HG02852 (cell line): ENCODE measurements at regions not wholly inside any gene's neighbourhood (a gene's known extent, or its start where the extent isn't known, plus 50 kb on each side); places are given as distances from the start of the nearest gene placed in this dataset.

Experiments used
- ATAC-seq: cut with Tn5 transposase; IDR thresholded peaks from one replicate; pipeline ENCODE4 v1.9.1; 2021; ENCODE audit warnings: mild to moderate bottlenecking, moderate library complexity; ENCODE audit not compliant: unreplicated experiment

- ATAC-seq = peak; percentile 35
Observed at GRCh38 chr13:73767191-73767741, 366.9 kb downstream of the KLF12 start.

GRCh38 chr13:73765651-73766384 lies 368.4 kb downstream of the KLF12 start:
- peak; percentile 64 for ATAC-seq

DNA sequence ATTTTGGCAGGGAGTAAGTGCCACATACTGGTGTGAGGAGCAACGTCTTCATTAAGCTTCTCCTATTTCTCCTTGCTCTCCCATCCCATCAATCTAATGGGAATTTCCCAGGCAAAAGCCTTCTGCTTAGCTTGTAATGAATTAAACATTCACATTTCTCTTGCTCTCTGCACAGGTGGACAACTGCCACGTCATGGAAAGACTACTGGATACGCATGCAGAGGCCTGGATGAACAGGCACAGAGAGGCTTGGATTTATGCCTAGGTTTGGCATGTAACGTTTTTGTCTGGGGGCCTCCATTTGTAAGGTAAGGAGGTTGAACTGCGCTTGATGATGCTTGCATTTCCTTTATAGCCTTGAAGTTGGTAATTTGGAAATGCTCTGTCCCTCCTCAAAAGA lies 374.8 kb downstream of the KLF12 start:
- no peak for ATAC-seq

- ATAC-seq = no peak
Observed at GRCh38 chr13:73757481-73758233, 376.5 kb downstream of the KLF12 start.

DNA sequence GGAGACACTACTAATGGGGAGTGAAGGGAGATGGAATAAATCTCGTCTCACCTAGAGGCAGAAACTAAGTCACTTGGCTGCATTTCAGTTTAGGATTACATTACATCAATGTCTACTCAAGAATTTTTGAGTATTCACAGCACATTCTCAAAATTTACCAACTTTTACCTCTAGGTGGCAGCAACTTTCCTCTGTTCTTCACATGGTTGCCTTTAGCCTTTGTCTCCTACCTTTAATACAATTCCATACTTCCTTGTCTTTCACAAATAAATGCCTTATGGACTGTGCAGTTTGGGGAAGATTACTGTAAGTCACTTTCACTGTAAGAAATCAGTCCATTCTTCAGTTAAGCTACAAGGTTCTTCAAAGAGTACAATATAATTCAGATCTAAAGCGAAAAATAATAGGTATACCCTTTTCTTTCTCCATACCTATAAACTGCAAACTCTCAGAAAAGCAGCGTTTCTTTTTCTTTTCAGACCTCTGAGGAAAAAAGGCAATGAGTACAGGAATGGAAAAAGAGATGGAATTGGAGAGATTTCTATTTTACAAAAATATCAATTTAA lies 379.4 kb downstream of the KLF12 start:
- ATAC-seq = peak; percentile 72

GRCh38 chr13:73754241-73754640 lies 380.0 kb downstream of the KLF12 start:
- no peak for ATAC-seq

DNA sequence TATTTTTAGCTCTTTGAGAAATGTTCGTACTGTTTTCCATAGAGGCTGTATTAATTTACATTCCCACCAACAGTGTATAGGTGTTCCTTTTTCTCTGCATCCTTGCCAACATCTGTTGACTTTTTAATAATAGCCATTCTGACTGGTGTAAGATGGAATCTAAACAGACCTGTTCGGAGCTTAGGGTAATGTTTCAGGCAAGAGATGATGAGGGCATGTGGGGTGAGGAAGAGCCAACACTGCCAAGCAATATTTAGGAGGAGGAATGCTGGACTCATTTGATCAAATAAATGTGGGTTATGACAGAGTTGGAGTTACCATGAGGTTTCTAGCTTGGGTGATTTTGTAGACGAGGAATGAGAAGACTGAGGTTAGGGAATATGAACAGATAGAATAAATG lies 382.9 kb downstream of the KLF12 start:
- ATAC-seq = no peak

DNA sequence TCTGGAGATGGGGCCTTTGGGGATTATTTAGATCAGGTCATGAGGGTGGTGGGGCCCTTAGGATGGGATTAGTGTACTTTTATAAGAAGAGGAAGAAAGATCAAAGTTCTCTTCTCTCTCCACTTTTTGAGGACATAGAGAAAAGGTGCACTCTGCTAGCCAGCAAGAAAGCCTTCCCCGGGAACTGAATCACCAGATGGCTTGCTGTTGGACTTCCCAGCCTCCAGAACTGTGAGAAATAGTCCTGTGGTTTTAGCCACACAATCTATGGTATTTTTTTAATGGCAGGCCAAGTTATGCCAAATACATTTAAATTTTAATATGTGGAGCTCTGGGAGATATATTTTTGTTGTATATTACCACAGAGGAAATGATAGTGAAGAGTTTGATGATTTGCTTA lies 385.8 kb downstream of the KLF12 start:
- ATAC-seq = no peak

DNA sequence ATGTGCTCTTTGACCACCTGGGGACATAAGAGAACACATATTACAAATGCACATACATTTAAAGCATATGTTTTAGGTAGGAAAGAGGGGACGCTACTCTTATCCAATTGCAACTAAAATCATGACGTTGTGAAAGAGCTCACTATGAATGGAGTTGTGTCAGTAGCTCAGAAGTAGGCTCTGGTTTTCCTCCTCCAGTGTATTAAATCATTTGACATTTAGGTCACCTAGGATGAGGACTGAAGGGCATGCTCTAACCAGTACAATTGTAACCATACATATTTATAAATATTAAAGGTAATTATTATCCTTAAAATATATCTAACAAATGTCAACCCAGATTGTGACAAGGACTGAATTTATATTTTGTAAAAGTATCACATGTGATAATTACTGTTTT lies 389.0 kb downstream of the KLF12 start:
- no peak for ATAC-seq

- no peak for ATAC-seq
Observed at GRCh38 chr13:73742982-73743381, 391.2 kb downstream of the KLF12 start.

DNA sequence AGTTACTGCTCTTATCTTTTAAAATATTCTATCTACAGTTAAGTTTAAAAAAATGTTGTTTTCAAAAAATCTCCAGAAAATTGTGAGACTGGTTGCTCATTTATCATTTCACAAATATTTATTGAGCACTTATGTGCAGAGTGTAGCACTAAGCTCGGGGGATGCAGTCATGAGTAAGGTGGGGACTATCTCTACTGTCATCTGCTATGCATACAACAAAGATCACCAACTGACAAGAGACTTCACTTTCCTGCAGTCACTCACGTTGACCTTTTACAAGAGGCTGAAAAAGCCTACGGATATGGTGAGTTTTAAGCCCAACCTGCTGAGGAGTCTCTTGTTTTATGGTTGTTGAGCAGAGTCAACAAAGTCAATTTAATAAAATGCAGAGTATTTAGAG lies 392.5 kb downstream of the KLF12 start:
- no peak for ATAC-seq

DNA sequence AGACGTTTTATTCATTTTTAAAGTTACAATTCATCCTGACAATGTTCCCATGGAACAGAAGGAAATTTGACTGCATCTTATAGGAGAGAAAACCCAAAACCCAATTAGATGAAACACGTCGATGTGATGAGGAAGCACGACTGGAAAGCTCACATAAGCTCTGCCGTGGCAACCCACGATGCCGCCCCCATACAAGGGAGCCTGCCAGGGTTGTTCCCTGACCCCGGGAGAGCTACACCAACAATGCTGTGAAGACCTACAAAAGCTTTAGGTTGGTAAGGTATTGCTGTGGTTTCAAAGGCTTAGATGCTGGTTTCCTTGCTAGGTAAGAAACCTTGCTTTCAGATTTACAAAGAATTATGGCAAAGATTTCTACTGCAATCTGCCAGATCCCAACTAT lies 393.1 kb downstream of the KLF12 start:
- no peak for ATAC-seq

DNA sequence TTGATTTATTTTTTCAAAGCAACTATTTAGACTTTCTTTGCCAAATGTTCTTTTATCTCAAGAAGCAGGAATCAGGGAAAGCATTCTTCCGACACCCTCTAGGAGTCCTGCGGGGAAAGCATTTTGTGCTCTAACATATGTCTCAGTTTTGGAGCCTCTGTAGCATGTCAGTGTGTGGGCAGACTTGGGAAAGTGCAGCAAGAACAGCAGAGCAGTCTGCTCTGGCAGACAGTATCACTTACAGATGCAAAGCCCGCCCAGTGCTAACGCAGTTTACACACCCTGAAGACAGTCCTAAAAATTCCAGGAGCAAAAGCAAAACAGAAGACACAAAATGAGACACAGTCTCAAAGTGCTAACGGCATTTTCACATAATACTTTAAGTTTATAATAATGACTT lies 393.5 kb downstream of the KLF12 start:
- no peak for ATAC-seq

GRCh38 chr13:73739394-73739793 lies 394.8 kb downstream of the KLF12 start:
- ATAC-seq = no peak

- no peak for ATAC-seq
Observed at GRCh38 chr13:73738626-73739025, 395.6 kb downstream of the KLF12 start.

DNA sequence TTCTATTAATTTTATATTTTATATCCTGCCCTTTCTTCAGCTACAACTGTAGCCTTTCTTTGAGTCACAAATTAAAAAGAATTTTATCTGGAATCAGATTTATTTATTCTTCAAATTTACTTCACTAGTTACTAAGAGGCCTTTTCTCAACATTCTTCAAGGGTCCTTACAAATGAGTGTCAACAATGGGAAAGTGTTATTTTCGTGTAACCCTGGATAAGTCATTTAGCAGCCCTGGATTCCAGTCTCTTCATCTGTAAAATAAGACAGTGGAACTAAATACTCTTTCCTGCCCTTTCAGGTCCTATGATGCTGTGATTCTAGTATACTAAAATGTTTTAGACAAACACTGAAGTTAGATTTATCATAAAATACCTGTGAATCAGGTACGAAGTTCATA lies 397.0 kb downstream of the KLF12 start:
- ATAC-seq = no peak

DNA sequence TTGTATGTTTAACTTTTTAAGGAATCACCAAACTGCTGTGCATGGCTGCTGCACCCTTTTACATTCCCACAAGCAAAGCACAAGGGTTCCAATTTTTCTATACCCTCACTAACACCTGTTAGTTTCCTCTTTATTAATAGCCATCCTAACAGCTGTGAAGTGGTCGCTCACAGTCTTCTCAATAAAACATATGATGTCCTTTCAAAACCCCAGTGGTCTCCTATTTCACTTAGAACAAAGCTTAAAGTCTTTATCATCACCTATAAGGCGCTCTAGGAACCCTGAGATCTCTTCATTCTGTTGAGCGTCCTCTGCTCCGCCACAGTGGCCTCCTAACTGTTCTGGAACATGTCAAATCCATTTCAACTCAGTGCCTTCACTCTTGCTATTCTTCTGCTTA lies 400.5 kb downstream of the KLF12 start:
- no peak for ATAC-seq

GRCh38 chr13:73732350-73732749 lies 401.9 kb downstream of the KLF12 start:
- no peak for ATAC-seq

DNA sequence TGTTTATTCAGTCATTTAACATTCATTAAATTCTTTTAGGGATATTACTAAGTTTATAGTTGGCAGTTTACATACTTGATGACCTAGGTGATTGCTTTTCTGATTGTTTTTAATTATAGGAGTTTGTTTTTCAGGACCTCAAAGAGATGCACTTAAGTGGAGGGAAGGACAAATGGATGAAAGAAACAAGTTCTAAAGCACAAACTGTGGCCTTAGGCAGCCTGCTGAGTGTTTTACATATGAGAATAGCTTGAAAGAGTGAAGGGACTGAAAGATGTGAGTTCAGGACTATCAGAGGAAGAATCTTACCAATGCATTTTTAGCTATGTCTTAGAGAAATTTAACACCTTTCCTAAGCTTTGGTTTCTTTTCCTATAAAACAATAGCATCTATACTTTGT lies 402.6 kb downstream of the KLF12 start:
- no peak for ATAC-seq

DNA sequence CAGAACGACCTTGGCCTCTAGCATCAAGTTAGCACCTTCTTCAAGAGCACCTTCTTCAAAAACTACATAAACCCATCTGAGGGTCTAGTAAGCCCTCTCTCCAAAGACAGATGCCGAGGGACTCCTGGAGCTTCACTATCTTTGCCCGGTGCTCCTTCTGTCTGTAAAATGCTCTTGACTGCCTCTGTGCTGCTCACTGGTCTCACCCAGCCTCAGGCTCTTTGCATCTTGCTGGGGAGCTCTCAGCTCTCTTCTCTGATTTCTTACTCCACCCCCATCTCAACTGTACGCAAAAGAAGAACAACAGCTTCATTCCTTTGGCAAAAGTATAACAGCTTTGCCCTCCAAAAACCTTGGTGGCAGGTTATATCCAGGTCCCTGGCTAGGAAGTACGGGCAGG lies 404.2 kb downstream of the KLF12 start:
- ATAC-seq = no peak

DNA sequence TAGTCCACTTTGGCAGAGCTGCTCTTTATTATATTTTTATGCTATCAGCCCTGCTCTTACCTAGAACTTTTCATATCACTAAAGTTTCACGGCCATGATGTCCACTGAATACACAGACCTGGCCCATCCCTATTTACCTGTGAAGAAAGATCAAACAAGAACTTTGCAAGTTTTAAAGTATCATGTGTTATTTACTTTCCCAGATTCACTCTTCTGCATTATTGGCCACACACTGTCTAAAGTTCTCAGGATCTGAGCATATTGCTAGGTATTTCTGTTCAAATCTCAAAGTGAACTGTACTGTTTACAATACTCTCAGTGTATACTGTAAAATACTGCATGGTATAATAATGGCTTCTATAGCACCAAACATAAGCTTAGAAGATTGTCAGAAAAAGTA lies 405.2 kb downstream of the KLF12 start:
- ATAC-seq = no peak

DNA sequence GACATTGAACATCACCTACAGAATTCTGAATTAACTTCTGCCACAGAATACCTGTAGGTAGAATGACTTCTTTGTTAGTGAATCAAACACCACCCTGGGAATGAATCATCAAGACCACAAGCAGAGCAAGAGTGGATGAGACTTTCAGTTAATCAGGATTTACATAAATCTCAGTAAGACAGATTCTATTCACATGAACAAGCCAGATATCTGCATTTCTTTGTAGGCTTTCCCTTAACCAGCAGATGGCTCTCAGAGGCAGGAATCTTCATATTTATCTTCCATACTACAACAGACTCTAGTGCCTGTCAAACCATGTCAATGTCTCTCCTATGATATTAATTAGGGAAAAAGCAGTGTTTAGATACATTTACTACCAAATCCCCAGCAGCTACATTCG lies 412.1 kb downstream of the KLF12 start:
- ATAC-seq = peak; percentile 94
